Cardiac fibroblast (primary cell): ENCODE measurements at regions not wholly inside any gene's neighbourhood (a gene's known extent, or its start where the extent isn't known, plus 50 kb on each side); places are given as distances from the start of the nearest gene placed in this dataset.
"Not testable (repeated sequence)": the region's sequence is repeated elsewhere in the genome, so short reads cannot be mapped to it uniquely, and the experiment has no call there.

Experiments
- DNase-seq, 2 donors: peaks; one replicate each; pipeline versions ENCODE4 v3.0.0 to v3.0.0-alpha.2; 2010; ENCODE audit warnings: low read depth in 2 of 2
- H3K4me3 ChIP-seq, 2 donors: replicated peaks in 1 of 2; 1 replicate in 1 of 2; 2 replicates in 1 of 2; pipeline ENCODE4 v1.5.1; 2011; ENCODE audit warnings: low read depth in 2 of 2, low read length in 2 of 2, mild to moderate bottlenecking in 2 of 2, moderate library complexity in 1 of 2
- TF ChIP-seq, protein P1 (sequence below): IDR thresholded peaks from one replicate; pipeline ENCODE4 v1.5.1; 2011; ENCODE audit warnings: low read depth, mild to moderate bottlenecking, low read length, inconsistent platforms

- DNase-seq = no peak
- H3K4me3 ChIP-seq = no peak overlapping the region
- TF ChIP-seq, protein P1, sequence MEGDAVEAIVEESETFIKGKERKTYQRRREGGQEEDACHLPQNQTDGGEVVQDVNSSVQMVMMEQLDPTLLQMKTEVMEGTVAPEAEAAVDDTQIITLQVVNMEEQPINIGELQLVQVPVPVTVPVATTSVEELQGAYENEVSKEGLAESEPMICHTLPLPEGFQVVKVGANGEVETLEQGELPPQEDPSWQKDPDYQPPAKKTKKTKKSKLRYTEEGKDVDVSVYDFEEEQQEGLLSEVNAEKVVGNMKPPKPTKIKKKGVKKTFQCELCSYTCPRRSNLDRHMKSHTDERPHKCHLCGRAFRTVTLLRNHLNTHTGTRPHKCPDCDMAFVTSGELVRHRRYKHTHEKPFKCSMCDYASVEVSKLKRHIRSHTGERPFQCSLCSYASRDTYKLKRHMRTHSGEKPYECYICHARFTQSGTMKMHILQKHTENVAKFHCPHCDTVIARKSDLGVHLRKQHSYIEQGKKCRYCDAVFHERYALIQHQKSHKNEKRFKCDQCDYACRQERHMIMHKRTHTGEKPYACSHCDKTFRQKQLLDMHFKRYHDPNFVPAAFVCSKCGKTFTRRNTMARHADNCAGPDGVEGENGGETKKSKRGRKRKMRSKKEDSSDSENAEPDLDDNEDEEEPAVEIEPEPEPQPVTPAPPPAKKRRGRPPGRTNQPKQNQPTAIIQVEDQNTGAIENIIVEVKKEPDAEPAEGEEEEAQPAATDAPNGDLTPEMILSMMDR = no peak
Observed at GRCh38 chr11:81303038-81303664, 1430.5 kb downstream of the FAM181B start.

GRCh38 chr11:81301166-81301830, 1432.4 kb downstream of the FAM181B start:
- no peak for DNase-seq
- TF ChIP-seq, protein P1 = no peak
- no peak overlapping the region for H3K4me3 ChIP-seq

DNA sequence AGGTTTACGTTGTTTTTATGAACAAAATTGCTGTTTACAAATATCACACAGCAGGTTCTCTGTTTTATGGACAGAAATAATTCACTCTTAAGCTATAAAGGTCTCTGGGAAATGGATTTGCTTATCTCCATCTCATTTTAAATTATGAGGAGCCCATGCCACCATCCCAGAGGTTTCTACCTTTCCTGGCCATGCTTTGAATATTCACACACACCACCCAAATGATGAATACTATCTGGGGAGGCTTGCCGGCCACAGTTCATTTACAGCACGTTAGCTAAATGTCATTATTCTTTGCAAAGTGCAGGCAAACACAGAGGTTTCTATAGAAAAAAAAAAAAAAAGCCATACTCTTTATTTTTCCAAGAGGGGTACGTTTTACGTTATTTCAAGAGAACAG, 1446.7 kb downstream of the FAM181B start:
- DNase-seq = no peak
- TF ChIP-seq, protein P1 = no peak
- H3K4me3 ChIP-seq = no peak overlapping the region

GRCh38 chr11:81286550-81286949, 1447.1 kb downstream of the FAM181B start:
- DNase-seq = no peak
- H3K4me3 ChIP-seq = no peak overlapping the region
- TF ChIP-seq, protein P1 = no peak

GRCh38 chr11:81280228-81280627, 1453.4 kb downstream of the FAM181B start:
- DNase-seq, H3K4me3 ChIP-seq: not testable (repeated sequence)

DNA sequence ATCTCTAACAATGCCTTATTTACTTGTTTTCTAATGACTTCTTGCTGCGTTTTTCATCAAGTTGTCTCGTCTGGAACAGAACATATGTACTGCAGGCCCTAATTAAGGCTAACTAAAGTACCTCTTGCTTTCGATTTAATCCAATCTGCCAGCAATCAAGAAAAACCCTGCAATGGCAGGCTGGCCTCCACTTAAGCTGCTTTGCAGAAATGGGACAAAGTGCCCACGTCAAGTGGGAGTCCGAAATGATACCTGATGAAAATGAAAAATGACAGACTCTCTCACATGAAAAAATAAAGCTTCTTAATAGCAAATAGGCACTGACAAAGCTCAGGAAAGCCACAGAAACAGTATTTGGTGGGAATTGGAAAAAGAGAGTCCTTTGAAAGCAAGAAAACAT, 1454.7 kb downstream of the FAM181B start:
- TF ChIP-seq, protein P1 = no peak
- H3K4me3 ChIP-seq = no peak overlapping the region
- no peak for DNase-seq

GRCh38 chr11:81270686-81271085, 1463.0 kb downstream of the FAM181B start:
- no peak overlapping the region for H3K4me3 ChIP-seq
- DNase-seq = no peak
- TF ChIP-seq, protein P1 = no peak
